HG02981 (cell line): ENCODE measurements at regions not wholly inside any gene's neighbourhood (a gene's known extent, or its start where the extent isn't known, plus 50 kb on each side); places are given as distances from the start of the nearest gene placed in this dataset.
"Not testable (repeated sequence)": the region's sequence is repeated elsewhere in the genome, so short reads cannot be mapped to it uniquely, and the experiment has no call there.

ENCODE experiments used
- ATAC-seq: cut with Tn5 transposase; IDR thresholded peaks from one replicate; pipeline ENCODE4 v1.9.1; 2021; ENCODE audit warnings: mild to moderate bottlenecking, moderate library complexity; ENCODE audit not compliant: unreplicated experiment

DNA sequence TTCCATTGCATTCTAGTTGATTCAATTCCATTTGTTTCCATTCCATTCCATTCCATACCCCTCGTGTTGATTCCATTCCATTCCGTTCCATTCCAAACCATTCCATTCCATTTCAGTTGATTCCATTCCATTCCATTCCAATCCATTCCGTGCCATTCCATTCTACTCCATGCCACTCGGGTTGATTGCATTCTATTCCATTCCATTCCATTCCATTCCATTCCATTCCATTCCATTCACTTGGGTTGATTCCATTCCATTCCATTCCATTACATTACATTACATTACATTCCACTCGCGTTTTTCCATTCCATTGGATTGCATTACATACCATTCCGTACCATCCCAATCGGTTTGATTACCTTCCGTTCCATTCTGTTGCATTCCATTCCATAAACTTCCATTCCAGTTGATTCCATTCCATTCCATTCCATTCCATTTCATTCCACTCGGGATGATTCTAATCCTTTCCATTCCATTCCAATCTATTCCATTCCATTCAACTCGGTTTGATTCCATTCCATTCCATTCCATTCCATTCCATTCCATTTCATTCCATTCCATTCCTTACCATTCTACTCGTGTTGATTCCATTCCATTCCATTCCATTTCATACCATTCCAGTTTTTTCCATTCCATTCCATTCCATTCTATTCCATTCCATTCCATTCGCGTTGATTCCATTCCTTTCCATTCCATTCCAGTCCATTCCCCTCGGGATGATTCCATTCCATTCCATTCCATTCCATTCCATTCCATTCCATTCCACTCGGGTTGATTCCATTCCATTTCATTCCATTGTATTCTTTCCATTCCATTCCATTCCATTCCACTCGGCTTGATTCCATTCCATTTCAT lies 1140.4 kb downstream of the RPIA start:
- no peak for ATAC-seq

DNA sequence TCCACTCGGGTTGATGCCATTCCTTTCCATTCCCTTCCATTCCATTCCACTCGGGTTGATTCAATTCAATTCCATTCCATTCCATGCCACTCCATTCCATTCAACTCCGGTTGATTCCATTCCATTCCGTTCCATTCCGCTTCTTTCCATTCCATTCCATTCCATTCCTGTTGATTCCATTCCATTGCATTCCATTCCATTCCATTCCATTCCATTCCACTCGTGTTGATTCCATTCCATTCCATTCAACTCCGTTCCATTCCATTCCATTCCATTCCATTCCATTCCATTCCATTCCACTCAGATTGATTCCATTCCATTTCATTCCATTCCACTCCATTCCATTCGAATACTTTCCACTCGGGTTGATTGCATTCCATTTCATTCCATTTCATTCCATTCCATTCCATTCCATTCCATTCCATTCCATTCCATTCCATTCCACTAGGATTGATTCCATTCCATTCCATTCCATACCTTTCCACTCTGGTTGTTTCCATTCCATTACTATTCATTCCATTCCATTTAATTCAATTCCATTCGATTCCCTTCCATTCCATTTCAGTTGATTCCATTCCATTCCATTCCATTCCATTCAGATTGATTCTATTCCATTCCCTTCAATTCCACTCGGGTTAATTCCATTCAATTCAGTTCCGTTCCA lies 1141.8 kb downstream of the RPIA start:
- peak; percentile 43 for ATAC-seq

DNA sequence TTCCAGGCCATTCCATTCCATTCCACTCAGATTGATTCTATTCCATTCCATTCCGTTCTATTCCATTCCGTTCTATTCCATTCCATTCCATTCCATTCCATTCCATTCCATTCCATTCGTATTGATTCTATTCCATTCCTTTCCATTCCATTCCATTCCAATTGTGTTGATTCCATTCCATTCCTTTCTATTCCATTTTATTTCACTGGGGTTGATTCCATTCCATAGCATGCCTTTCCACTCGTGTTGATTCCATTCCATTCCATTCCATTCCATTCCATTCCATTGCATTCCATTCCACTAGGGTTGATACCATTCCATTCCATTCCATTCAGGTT lies 1142.3 kb downstream of the RPIA start:
- no peak for ATAC-seq

DNA sequence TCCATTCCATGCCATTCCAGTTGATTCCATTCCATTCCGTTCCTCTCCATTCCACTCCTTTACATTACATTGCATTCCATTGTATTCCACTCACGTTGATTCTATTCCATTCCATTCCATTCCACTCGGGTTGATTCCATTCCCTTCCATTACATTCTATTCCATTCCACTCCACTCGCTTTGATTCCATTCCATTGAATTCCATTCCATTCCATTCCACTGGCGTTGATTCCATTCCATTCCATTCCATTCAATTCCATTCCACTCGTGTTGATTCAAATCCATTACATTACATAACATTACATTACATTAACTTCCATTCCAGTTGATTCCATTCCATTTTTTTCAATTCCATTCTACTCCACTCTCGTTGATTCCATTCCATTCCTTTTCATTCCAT lies 1142.8 kb downstream of the RPIA start:
- no peak for ATAC-seq

DNA sequence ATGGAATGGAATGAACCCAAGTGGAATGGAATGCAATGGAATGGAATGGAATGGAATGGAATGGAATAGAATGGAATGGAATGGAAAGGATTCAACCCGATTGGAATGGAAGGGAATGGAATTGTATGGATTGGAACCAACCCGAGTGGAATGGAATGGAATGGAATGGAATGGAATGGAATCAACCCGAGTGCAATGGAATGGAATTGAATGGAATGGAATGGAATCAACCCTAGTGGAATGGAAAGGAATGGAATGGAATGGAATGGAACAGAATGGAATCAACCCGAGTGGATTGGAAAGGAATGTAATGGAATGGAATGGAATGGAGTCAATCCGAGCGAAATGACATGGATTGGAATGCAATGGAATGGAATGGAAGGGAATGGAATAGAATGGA lies 1144.9 kb downstream of the RPIA start:
- ATAC-seq = peak; percentile 38

DNA sequence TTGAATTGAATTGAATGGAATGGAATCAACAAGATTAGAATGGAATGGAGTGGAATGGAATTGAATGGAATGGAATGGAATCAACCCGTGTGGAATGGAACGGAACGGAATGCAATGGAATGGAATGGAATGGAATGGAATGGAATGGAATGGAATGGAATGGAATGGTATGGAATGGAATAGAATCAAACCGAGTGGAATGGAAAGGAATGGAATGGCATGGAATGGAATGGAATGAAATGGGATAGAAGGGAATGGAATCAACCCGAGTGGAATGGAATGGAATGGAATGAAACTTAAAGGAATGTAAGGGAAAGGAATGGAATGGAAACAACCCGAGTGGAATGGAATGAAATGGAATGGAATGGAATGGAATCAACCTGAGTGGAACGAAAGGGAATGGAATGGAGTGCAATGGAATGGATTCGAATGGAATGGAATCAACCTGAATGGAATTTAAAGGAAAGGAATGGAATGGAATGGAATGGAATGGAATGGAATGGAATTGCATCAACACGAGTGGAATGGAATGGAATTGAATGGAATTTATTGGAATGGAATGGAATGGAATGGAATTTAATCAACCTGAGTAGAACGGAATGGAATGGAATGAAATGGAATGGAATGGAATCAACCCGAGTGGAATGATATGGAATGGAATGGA lies 1146.6 kb downstream of the RPIA start:
- ATAC-seq = no peak

DNA sequence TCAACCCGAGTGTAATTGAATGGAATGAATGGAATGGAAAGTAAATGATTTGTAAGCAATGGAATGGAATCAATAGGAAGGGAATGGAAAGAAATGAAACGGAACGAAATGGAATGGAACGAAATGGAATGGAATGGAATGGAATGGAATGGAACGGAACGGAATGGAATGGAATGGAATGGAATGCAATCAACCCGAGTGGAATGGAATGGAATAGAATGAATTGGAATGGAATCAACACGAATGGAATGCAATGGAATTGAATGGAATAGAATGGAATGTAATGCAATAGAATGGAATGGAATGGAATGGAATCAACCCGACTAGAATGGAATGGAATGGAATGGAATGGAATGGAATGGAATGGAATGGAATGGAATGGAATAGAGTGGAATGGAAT lies 1148.7 kb downstream of the RPIA start:
- ATAC-seq = not testable (repeated sequence)

DNA sequence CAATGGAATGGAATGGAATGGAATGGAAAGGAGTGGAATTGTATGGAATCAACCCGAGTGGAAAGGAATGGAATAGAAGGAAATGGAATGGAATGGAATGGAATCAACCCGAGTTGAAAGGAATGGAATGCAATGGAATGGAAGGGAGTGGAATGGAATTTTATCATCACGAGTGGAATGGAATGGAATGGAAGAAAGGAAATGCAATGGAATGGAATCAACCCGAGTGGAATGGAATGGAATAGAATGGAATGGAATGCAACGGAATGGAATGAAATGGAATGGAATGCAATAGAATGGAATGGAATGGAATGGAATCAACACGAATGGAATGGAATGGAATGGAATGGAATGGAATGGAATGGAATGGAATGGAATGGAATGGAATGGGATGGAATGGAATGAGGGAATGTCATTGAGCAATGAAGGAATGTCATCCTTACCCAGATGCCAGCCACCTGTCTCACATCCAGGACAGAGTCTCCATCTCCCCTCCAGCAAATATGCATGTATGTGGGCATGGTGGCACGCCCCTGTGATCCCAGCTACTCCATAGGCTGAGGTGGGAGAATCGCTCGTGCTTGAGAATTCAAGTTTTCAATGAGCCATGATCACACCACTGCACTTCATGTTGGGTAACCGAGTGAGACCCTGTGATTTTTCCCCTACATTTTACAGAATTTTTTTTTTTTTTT lies 1149.5 kb downstream of the RPIA start:
- not testable (repeated sequence) for ATAC-seq

DNA sequence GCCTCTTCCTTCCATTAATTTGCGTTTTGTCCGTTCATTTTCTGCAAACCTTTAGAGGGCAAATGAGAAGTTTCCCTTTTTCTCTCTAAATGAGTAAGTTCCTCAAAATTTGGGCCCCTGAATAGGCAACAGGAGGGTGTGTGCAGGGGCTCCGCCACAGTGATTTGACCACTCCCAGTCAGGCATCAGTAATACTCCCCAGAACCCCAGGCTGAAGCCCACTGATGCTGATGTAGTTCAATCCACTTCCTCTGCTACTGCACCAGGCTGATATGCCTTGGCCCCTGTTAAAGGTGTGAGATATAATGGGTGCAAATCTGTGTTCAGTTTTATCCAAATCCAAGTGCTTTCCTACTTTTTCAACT lies 1150.0 kb downstream of the RPIA start:
- ATAC-seq = no peak

DNA sequence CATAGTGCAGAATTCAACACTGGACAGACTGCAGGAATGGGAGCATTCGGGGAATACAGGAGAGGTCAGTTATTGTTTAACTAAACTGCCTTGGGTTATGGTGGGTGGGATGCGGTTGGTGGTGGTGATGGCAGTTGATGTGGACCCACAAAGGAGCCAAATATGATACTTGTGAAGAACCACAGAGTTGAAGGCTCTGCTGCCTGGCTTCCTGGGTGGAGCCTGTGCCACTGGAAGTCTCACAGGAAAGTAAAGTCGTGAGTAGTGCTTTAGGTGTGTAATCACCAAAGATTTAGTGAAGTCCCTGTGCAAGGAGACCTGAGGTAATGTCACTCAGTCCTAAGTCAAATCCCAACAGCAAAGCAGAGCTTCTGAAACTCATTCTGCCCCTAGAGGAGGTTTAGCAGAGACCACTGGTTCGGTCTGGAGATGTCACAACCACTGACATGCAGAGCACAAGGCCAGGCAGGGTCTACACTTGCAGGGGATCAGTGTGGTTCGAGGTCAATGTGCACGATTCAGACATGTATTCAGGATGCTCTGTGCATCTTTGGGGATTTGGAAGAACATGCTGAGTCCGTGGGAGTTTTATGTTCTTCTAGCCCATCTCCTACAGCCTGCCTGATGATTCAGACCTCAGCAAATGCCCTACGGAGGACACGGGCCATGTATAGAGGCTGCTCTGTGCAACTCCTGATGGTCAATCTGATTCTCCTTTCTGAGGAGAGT lies 1150.9 kb downstream of the RPIA start:
- ATAC-seq = no peak

DNA sequence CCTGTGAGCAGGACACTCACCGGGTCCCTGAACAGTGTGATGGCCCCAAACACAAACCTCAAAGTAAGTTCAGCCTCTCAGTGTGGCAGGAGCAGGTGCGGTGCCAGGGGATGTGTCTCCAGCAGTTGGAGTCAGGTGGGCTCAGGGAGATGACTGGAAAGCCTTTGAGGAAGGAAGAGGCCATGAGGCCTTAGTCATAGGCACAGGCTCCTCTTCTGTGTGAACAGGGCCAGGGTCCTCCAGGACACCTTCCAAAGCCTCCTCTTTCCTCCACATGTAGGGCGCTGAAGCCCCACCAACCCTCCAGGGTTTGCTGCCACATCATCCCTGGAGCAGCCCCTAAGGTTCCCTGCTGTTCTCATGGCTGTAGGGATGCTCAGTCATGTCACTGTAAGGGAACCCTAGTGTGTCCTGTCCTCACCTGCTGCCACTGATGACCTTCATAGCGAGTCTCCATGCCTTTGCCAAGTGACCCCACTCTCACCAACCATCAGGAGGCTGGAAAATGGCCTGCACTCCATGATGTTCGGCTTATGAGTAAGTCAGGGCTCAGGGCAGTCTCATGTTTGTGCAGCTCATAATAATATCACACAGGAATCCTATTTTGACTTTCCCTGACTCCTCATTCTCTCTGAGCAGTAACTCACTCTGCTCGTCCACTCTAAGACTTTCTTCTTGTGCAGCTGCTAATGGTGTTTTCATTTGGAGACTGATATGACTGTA lies 1152.9 kb downstream of the RPIA start:
- no peak for ATAC-seq

DNA sequence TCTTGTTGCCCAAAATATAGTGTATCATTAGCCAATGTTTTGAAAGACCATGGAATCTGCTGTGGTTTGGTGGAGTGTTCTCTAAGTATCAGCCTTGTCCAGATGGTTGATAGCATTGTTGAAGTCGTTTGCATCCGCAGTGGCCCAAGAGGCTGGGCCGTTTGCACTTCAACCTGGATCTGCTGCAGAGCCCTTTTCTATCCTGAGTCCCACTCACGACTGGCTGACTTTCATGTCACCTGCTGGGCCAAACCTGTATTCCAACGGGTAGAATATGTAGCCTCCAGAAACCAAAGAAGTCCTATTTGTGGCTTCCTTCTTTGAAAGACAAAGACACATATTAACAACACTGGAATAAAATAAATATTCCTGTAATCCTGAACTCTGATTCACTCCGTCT lies 1154.1 kb downstream of the RPIA start:
- ATAC-seq = no peak

DNA sequence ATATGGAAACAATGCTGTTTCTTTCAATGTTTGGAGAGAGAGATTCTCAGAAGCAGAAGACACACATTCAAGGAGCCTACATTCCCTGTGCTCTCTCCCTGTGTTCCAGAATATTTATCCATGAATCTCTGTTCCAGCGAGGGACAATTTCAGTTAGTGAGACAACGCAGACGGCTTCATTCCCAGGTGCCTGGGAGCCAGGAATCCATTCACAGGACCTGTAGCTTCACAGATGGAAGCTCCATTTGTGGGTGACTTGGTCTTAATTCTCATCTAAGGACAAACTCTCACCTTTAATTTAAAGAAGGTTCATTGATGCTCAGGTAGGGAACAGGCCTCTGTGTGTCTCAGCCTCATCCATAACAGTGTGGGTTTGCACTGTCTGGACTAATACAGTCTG lies 1156.6 kb downstream of the RPIA start:
- no peak for ATAC-seq

DNA sequence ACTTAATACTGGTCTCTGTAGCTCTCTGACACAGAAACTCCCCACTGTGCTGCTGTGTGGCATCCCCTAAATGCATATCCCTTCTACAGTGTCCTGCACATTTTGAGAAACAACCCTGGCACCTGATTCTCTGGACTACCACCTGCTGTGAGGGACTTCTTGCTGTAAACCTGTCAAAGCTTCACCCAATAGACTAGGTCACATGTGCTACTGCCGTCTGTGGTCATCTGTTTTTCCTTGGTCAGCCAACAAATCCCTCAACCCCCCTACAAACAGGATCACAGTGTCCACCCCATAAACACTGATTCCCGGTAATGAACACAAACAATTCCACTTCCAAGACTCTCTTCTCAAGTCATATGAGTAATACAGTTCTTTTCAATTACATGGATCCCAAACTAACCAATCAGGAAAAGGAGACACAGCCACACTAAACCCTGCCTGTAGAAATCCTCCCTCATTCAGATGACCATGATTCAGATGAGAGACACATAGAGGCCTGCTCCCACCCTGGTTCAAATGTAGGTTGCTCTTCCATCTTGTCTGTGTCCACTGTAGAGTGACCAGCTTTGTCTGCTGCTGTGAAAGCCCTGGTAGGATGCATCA lies 1157.4 kb downstream of the RPIA start:
- ATAC-seq = no peak

DNA sequence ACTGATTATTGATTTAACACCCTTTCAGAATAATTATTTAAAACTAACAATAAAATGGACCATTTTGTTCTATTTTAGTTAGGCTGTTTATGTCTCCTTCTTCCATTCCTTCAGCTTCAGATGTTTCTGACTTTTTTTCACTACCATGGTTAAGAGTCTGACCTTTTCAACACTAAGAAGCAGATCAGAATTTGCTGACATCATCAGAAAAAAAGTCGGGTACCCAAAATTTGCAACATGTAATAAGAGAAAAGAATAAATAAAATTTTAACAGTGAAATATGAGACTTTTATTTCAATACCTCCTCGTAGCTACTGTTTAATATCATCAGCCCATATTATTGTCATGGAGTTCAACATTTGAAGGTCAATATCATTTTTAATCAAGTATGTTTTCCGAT lies 1158.3 kb downstream of the RPIA start:
- ATAC-seq = no peak

DNA sequence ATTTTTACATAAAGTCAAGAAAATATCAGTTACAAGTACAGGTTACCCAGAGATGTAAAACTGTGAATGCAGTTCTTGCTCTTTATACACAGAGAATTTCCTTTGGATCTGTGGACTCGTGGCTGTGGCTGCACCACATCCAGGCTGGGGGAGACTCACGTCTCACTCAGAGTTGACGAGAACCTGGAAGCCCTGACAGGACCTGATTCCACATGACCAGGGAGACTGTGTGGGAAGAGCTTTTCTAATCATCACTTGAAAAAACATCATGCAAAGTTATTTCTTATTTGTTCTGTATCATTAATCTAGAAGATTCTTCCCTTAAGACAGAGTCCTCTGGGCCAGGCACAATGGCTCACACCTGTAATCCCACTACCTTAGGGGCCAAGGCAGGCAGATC lies 1159.0 kb downstream of the RPIA start:
- ATAC-seq = no peak

DNA sequence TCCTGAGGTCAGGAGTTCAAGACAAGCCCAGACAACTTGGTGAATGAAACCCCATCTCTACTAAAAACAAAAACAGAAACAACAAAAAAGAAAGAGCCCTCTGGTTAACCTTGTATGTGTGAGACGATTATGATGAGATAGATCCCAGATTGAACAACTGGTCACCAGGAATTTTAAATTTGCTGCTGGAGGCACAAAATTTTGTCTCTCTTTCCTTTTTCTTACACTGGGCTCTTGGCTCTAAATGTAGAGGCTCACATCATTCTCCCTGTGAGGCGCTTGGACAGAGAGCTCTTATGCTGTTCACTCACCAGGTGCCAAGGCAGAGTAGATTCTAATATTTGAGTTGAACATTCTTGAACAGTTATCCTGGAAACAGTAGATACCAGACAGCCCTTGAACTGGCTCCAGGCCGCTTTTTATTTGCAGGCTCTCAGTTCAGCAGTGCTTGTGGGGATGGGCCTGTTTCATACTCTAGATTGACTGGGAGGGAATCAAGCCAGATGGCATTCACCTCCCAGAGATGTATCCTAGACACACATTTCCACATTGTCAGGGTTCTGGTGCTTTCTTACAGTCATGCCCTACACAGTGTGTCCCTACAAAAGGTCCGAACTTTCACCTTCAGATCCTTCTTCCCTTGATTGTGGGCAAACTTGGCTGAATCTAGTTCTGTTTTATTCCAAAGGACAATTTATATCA lies 1159.6 kb downstream of the RPIA start:
- no peak for ATAC-seq

DNA sequence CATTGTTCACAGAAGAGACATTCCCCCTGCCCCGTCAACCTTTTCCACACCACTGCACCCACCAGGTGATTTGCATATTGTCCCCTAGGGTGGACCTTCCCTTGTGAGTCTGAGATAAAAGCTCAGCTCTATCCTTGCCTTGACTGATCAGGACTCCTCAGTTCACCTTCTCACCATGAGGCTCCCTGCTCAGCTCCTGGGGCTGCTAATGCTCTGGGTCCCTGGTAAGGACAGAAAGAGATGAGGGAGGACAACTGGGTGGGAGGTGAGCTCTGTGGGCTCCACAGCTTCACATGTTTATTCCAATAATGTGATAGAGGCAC lies 1160.1 kb downstream of the RPIA start:
- no peak for ATAC-seq

DNA sequence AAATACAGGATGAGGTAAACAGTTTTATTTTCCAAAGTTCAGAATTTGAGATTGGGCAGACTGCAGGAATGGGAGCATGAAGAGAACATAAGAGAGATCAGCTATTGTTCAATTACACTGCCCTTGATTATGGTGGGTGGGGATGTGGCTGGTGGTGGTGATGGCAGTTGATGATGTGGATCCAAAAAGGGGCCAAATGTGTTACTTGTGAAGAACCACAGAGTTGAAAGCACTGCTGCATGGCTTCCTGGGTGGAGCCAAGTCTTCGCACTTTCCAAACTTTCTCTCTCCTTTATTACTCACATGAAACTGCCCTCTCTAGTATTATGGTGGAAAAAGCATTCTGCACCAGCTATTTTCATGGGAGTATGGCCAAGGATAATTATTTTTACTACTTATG lies 1162.0 kb downstream of the RPIA start:
- not testable (repeated sequence) for ATAC-seq
